ENCODE measurements at regions not wholly inside any gene's neighbourhood (a gene's known extent, or its start where the extent isn't known, plus 50 kb on each side); places are given as distances from the start of the nearest gene placed in this dataset.

DNA sequence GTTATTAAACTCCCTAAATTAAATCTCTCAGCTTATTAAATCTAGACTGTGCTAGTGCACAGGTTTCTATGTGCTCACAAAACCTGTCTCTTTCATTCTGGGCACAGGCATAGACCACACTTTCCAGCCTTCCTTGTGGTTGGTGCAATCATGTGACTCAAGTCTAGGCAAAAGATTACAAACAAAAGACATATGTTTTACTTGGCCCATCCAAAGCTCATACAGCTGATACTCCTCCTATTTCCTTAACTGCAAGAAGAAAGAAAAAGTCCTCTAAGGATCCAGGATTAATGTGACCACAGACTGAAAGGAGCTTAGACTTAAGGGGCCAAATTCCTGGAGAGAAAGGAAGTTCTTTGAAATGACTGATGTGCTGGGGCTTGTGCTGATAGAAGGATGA, 731.3 kb upstream of the RAB6C start:
- Histone ChIP-seq H3K4me1 (ENCODE audit: control insufficient read depth in 1 of 2, insufficient read depth in 2 of 2, low read depth in 1 of 2, low read length in 1 of 2) (peaks cover 0 to 6% of the 10 kb centered on the region in 2 experiments; a peak in 1 of 4 replicates), H4K20me1 (ENCODE audit: insufficient read depth) (no peaks in the 10 kb centered on the region), H3K9me3 (no peaks in the 10 kb centered on the region), H2AFZ (ENCODE audit: low read depth) (no peak overlapping the region), H3K9ac (no peak overlapping the region), H3K4me2 (no peak overlapping the region), H3K4me3 (ENCODE audit: low read depth in 2 of 2, low read length in 1 of 2) (no peak overlapping the region), H3K79me2 (ENCODE audit: insufficient read depth) (no peaks in the 10 kb centered on the region), H3K27me3 (ENCODE audit: insufficient read depth) (no peaks in the 10 kb centered on the region), H3F3A (replicated peaks; ENCODE audit: insufficient read depth) (no peaks in the 10 kb centered on the region), H3K27ac (ENCODE audit: low read depth in 2 of 2, low read length in 1 of 2) (no peak overlapping the region), H3K36me3 (replicated peaks in 1 of 2; ENCODE audit: control insufficient read depth in 1 of 2, insufficient read depth in 2 of 2, low read length in 1 of 2) (no peaks in the 10 kb centered on the region), H3K9me2 (no peaks in the 10 kb centered on the region)
- TF ChIP-seq RFX5 (IDR thresholded peaks at IDR 0.05; ENCODE audit: low read length) (no peak), RCOR1 (IDR thresholded peaks at IDR 0.05; ENCODE audit: low read length) (no peak), JUND (IDR thresholded peaks at IDR 0.05) (no peak), RXRA (IDR thresholded peaks at IDR 0.05; ENCODE audit: borderline replicate concordance, low read depth) (no peak), NFIC (IDR thresholded peaks at IDR 0.05; ENCODE audit: borderline replicate concordance) (no peak), TEAD4 (IDR thresholded peaks at IDR 0.05; ENCODE audit: borderline replicate concordance, insufficient read depth) (no peak), NRF1 (IDR thresholded peaks at IDR 0.05; ENCODE audit: low read depth, low read length) (no peak), SIN3A (IDR thresholded peaks at IDR 0.05; ENCODE audit: borderline replicate concordance, low read depth, low read length) (no peak)
- no peak for DNase-seq
- ChIA-PET CTCF (no interaction called here), POLR2A (no interaction called here)

GRCh38 chr2:129252781-129253460, 726.5 kb upstream of the RAB6C start:
- Histone ChIP-seq H3K4me3 (ENCODE audit: low read depth in 2 of 2, low read length in 1 of 2) (no peak overlapping the region), H3K27ac (ENCODE audit: low read depth in 2 of 2, low read length in 1 of 2) (no peak overlapping the region), H3K9me3 (no peaks in the 10 kb centered on the region), H3K9me2 (no peaks in the 10 kb centered on the region), H3K79me2 (ENCODE audit: insufficient read depth) (no peaks in the 10 kb centered on the region), H3K36me3 (replicated peaks in 1 of 2; ENCODE audit: control insufficient read depth in 1 of 2, insufficient read depth in 2 of 2, low read length in 1 of 2) (no peaks in the 10 kb centered on the region), H4K20me1 (ENCODE audit: insufficient read depth) (no peaks in the 10 kb centered on the region), H3K27me3 (ENCODE audit: insufficient read depth) (no peaks in the 10 kb centered on the region), H2AFZ (ENCODE audit: low read depth) (no peak overlapping the region), H3K4me1 (ENCODE audit: control insufficient read depth in 1 of 2, insufficient read depth in 2 of 2, low read depth in 1 of 2, low read length in 1 of 2) (peaks cover 0 to 10% of the 10 kb centered on the region in 2 experiments; a peak in 1 of 4 replicates), H3F3A (replicated peaks; ENCODE audit: insufficient read depth) (no peaks in the 10 kb centered on the region), H3K4me2 (no peak overlapping the region), H3K9ac (no peak overlapping the region)
- ChIA-PET POLR2A (no interaction called here), CTCF (interaction anchor here (1.0 to 1.2 kb wide), 2 partner anchors 10 to 27 kb away, joined by 3 to 6 read pairs; no protein-coding TSS in a partner anchor)
- peak; percentile 15 for DNase-seq
- 37% methylated on average over 7 of the region's 7 CpGs for WGBS (ENCODE audit: low lambda C conversion rate)
- TF ChIP-seq, protein P1, sequence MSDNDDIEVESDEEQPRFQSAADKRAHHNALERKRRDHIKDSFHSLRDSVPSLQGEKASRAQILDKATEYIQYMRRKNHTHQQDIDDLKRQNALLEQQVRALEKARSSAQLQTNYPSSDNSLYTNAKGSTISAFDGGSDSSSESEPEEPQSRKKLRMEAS (IDR thresholded peaks at IDR 0.05; ENCODE audit: low read depth), result no peak
- TF ChIP-seq JUND (IDR thresholded peaks at IDR 0.05), result no peak
- no peak for TF ChIP-seq TEAD4 (IDR thresholded peaks at IDR 0.05; ENCODE audit: borderline replicate concordance, insufficient read depth)
- TF ChIP-seq FOXJ3 (CRISPR knock-in tag; IDR thresholded peaks at IDR 0.05), result no peak
- no peak for TF ChIP-seq USF2 (IDR thresholded peaks at IDR 0.05; ENCODE audit: borderline replicate concordance, low read depth, low read length)
- TF ChIP-seq RFX5 (IDR thresholded peaks at IDR 0.05; ENCODE audit: low read length), result no peak
- TF ChIP-seq EZH2phosphoT487 (IDR thresholded peaks at IDR 0.05; ENCODE audit: borderline replicate concordance, low read depth), result no peak
- no peak for TF ChIP-seq CHD2 (IDR thresholded peaks at IDR 0.05; ENCODE audit: low read length, partially characterized antibody)
- no peak for TF ChIP-seq GABPA (IDR thresholded peaks at IDR 0.05; ENCODE audit: low read depth)
- no peak for TF ChIP-seq TCF12 (IDR thresholded peaks at IDR 0.05)
- no peak for TF ChIP-seq NFIC (IDR thresholded peaks at IDR 0.05; ENCODE audit: borderline replicate concordance)

Measured in SK-N-SH (cell line).